Neural progenitor cell (in vitro differentiated cells): ENCODE measurements at regions not wholly inside any gene's neighbourhood (a gene's known extent, or its start where the extent isn't known, plus 50 kb on each side); places are given as distances from the start of the nearest gene placed in this dataset.

Experiments
- DNase-seq: peaks from one replicate; pipeline ENCODE4 v3.0.0-alpha.2; 2016; ENCODE audit warnings: low spot score
- H2AFZ ChIP-seq: fragments of 200-600 bp; sonication (generic); replicated peaks from 2 replicates; pipeline ENCODE4 v1.6.1; 2016; ENCODE audit warnings: antibody characterized with exemption
- H3F3A ChIP-seq: fragments of 200-600 bp; sonication (generic); 2 replicates; pipeline ENCODE4 v1.6.1; 2016; ENCODE audit warnings: antibody characterized with exemption, low read depth
- H3K27ac ChIP-seq: fragments of 200-600 bp; sonication (generic); 2 replicates; pipeline ENCODE4 v1.5.1; 2016; ENCODE audit warnings: mild to moderate bottlenecking
- H3K27me3 ChIP-seq: fragments of 200-600 bp; sonication (generic); 2 replicates; pipeline ENCODE4 v1.6.1; 2016; ENCODE audit warnings: mild to moderate bottlenecking, moderate library complexity
- H3K36me3 ChIP-seq: fragments of 200-600 bp; sonication (generic); 2 replicates; pipeline ENCODE4 v1.5.1; 2016
- H3K4me1 ChIP-seq: fragments of 200-600 bp; sonication (generic); 2 replicates; pipeline ENCODE4 v1.6.1; 2016; ENCODE audit warnings: mixed run types
- H3K4me2 ChIP-seq: fragments of 200-600 bp; sonication (generic); 2 replicates; pipeline ENCODE4 v1.6.1; 2016
- H3K4me3 ChIP-seq: fragments of 200-600 bp; sonication (generic); 2 replicates; pipeline ENCODE4 v1.5.1; 2016
- H3K79me2 ChIP-seq: fragments of 200-600 bp; sonication (generic); 2 replicates; pipeline ENCODE4 v1.6.1; 2016; ENCODE audit warnings: low read depth
- H3K9ac ChIP-seq: fragments of 200-600 bp; sonication (generic); 2 replicates; pipeline ENCODE4 v1.6.1; 2016
- H3K9me3 ChIP-seq: fragments of 200-600 bp; sonication (generic); 2 replicates; pipeline ENCODE4 v1.5.1; 2016; ENCODE audit warnings: low read depth
- H4K20me1 ChIP-seq: fragments of 200-600 bp; sonication (generic); 2 replicates; pipeline ENCODE4 v1.6.1; 2016; ENCODE audit warnings: low read depth
- H3K27ac Mint-ChIP-seq: 3 replicates; pipeline ENCODE4 v1.8.0; 2021; ENCODE audit warnings: mixed read lengths
- H3K27me3 Mint-ChIP-seq: 2 replicates; pipeline ENCODE4 v1.8.0; 2022; ENCODE audit warnings: low read depth, mild to moderate bottlenecking, inconsistent platforms, moderate library complexity, mixed read lengths; ENCODE audit not compliant: insufficient read depth
- H3K36me3 Mint-ChIP-seq: 3 replicates; pipeline ENCODE4 v1.8.0; 2021; ENCODE audit warnings: mixed read lengths
- H3K4me1 Mint-ChIP-seq: 3 replicates; pipeline ENCODE4 v1.8.0; 2021; ENCODE audit warnings: mixed read lengths
- H3K4me3 Mint-ChIP-seq: 3 replicates; pipeline ENCODE4 v1.8.0; 2021; ENCODE audit warnings: mild to moderate bottlenecking, moderate library complexity, mixed read lengths
- H3K9me3 Mint-ChIP-seq: 3 replicates; pipeline ENCODE4 v1.8.0; 2020; ENCODE audit warnings: mixed read lengths
- CTCF ChIP-seq: fragments of 200-600 bp; sonication (generic); IDR thresholded peaks from 2 replicates; pipeline ENCODE4 v1.5.1; 2017; ENCODE audit warnings: antibody characterized with exemption, mild to moderate bottlenecking
- EZH2 ChIP-seq: fragments of 200-600 bp; sonication (generic); IDR thresholded peaks from 2 replicates; pipeline ENCODE4 v1.6.1; 2017; ENCODE audit warnings: antibody characterized with exemption, mild to moderate bottlenecking, moderate library complexity
- EZH2phosphoT487 ChIP-seq: fragments of 200-600 bp; sonication (generic); IDR thresholded peaks from 2 replicates; pipeline ENCODE4 v1.6.1; 2017; ENCODE audit warnings: antibody characterized with exemption

GRCh38 chr17:79215631-79216030, 141.0 kb downstream of the ENGASE start:
- Mint-ChIP-seq H3K27ac (no peak overlapping the region), H3K4me3 (no peak overlapping the region), H3K27me3 (peaks cover 11% of the 10 kb centered on the region), H3K36me3 (no peaks in the 10 kb centered on the region), H3K9me3 (no peaks in the 10 kb centered on the region), H3K4me1 (peaks cover 17% of the 10 kb centered on the region)
- no peak overlapping the region for H3K4me2 ChIP-seq
- no peak for DNase-seq
- no peaks in the 10 kb centered on the region for H3K36me3 ChIP-seq
- no peaks in the 10 kb centered on the region for H3K27me3 ChIP-seq
- H3K9me3 ChIP-seq: no peaks in the 10 kb centered on the region
- H3K4me3 ChIP-seq: no peak overlapping the region
- no peak for TF ChIP-seq CTCF
- TF ChIP-seq EZH2: no peak
- TF ChIP-seq EZH2phosphoT487: no peak
- H2AFZ ChIP-seq: no peak overlapping the region
- H4K20me1 ChIP-seq: no peaks in the 10 kb centered on the region
- H3F3A ChIP-seq: peaks cover 25% of the 10 kb centered on the region
- H3K9ac ChIP-seq: no peak overlapping the region
- peaks cover 41% of the 10 kb centered on the region for H3K4me1 ChIP-seq
- H3K79me2 ChIP-seq: no peaks in the 10 kb centered on the region
- no peak overlapping the region for H3K27ac ChIP-seq

GRCh38 chr17:79214940-79215604, 140.4 kb downstream of the ENGASE start:
- Mint-ChIP-seq H3K27me3 (peaks cover 14% of the 10 kb centered on the region), H3K36me3 (no peaks in the 10 kb centered on the region), H3K9me3 (no peaks in the 10 kb centered on the region), H3K4me3 (no peak overlapping the region), H3K4me1 (peaks cover 13% of the 10 kb centered on the region), H3K27ac (no peak overlapping the region)
- TF ChIP-seq EZH2phosphoT487: no peak
- TF ChIP-seq CTCF: no peak
- no peaks in the 10 kb centered on the region for H3K27me3 ChIP-seq
- no peaks in the 10 kb centered on the region for H3K9me3 ChIP-seq
- peaks cover 19% of the 10 kb centered on the region for H3F3A ChIP-seq
- H3K9ac ChIP-seq: no peak overlapping the region
- H3K4me1 ChIP-seq: peaks cover 35% of the 10 kb centered on the region
- H3K27ac ChIP-seq: no peak overlapping the region
- no peak overlapping the region for H3K4me2 ChIP-seq
- no peaks in the 10 kb centered on the region for H3K36me3 ChIP-seq
- H3K4me3 ChIP-seq: no peak overlapping the region
- H2AFZ ChIP-seq: no peak overlapping the region
- no peaks in the 10 kb centered on the region for H4K20me1 ChIP-seq
- H3K79me2 ChIP-seq: no peaks in the 10 kb centered on the region
- no peak for DNase-seq

- peaks cover 15% of the 10 kb centered on the region for H3K27me3 Mint-ChIP-seq
- peaks cover 12% of the 10 kb centered on the region for H3K4me1 Mint-ChIP-seq
- no peak overlapping the region for H3K4me3 Mint-ChIP-seq
- H4K20me1 ChIP-seq: no peaks in the 10 kb centered on the region
- H3K36me3 ChIP-seq: no peaks in the 10 kb centered on the region
- no peak overlapping the region for H3K27ac ChIP-seq
- TF ChIP-seq CTCF (no peak), EZH2 (no peak), EZH2phosphoT487 (no peak)
- H3F3A ChIP-seq: peaks cover 19% of the 10 kb centered on the region
- no peaks in the 10 kb centered on the region for H3K9me3 ChIP-seq
- peaks cover 29% of the 10 kb centered on the region for H3K4me1 ChIP-seq
- no peaks in the 10 kb centered on the region for H3K9me3 Mint-ChIP-seq
- H3K4me3 ChIP-seq: no peak overlapping the region
- no peak overlapping the region for H3K9ac ChIP-seq
- H3K36me3 Mint-ChIP-seq: no peaks in the 10 kb centered on the region
- H3K27me3 ChIP-seq: no peaks in the 10 kb centered on the region
- no peak overlapping the region for H2AFZ ChIP-seq
- H3K27ac Mint-ChIP-seq: no peak overlapping the region
- no peaks in the 10 kb centered on the region for H3K79me2 ChIP-seq
- DNase-seq: no peak
- H3K4me2 ChIP-seq: no peak overlapping the region
Observed at GRCh38 chr17:79214459-79214858, 139.8 kb downstream of the ENGASE start.
